ENCODE measurements at regions not wholly inside any gene's neighbourhood (a gene's known extent, or its start where the extent isn't known, plus 50 kb on each side); places are given as distances from the start of the nearest gene placed in this dataset.
"Not testable (repeated sequence)": the region's sequence is repeated elsewhere in the genome, so short reads cannot be mapped to it uniquely, and the experiment has no call there.

GRCh38 chr18:25534401-25534800 is 182.4 kb upstream of the ZNF521 start (continued):
- TF ChIP-seq CBX2 (IDR thresholded peaks at IDR 0.05; ENCODE audit: borderline replicate concordance, low read depth), result no peak

GRCh38 chr18:25533218-25533617 is 181.3 kb upstream of the ZNF521 start:
- WGBS (ENCODE audit: missing lambda C conversion rate), result 50% methylated on average over 4 of the region's 4 CpGs
- no peak overlapping the region for H3K27ac ChIP-seq
- no peak for TF ChIP-seq ATOH8 (CRISPR knock-in tag; IDR thresholded peaks at IDR 0.05; ENCODE audit: low read depth)
- peak; percentile 29 for TF ChIP-seq ZFP36 (IDR thresholded peaks at IDR 0.05; ENCODE audit: borderline replicate concordance, partially characterized antibody)
- POLR2A ChIA-PET, result no interaction called here
- no peak overlapping the region for H3K4me3 ChIP-seq
- ATAC-seq, result no peak
- no peak for FAIRE-seq
- no peaks in the 10 kb centered on the region for H3K4me1 ChIP-seq
- DNase-seq (ENCODE audit: low read depth in 1 of 2, low spot score in 1 of 2), result no peak
- CTCF ChIA-PET, result no interaction called here
- no peaks in the 10 kb centered on the region for H3K9me3 ChIP-seq
- H3K4me2 ChIP-seq, result no peak overlapping the region

DNA sequence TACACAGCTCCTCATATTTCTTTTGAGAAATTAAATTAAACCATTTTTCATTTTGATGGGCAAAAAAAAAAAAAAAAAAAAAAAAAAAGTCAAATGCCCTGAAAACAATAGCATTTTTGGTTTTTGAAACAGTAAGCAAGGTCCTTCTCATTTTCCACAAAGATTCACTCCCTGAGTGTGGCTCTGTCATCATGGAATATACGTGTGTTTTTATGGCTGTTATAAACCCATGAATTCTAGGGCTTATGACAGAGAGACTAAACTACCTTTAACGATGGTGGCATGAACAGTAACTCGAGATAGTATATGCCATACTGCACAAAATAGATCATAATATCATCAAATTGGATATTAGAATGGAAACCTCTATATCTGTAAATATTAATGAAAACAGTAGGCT is 179.2 kb upstream of the ZNF521 start:
- H3K9me3 ChIP-seq, result no peaks in the 10 kb centered on the region
- H3K27ac ChIP-seq, result no peak overlapping the region
- H3K4me3 ChIP-seq, result no peak overlapping the region
- DNase-seq (ENCODE audit: low read depth in 1 of 2, low spot score in 1 of 2), result no peak
- 9% methylated on average over 3 of the region's 3 CpGs for WGBS (ENCODE audit: missing lambda C conversion rate)
- ChIA-PET POLR2A (no interaction called here), CTCF (no interaction called here)
- no peak for FAIRE-seq
- H3K4me2 ChIP-seq, result no peak overlapping the region
- ATAC-seq, result no peak
- TF ChIP-seq SMC3 (IDR thresholded peaks at IDR 0.05) (no peak), HOXB13 (CRISPR knock-in tag; IDR thresholded peaks at IDR 0.05; ENCODE audit: low read depth) (no peak), CEBPB (IDR thresholded peaks at IDR 0.05) (no peak), TP53 (CRISPR knock-in tag; IDR thresholded peaks at IDR 0.05) (no peak), MYC (IDR thresholded peaks at IDR 0.05; ENCODE audit: borderline replicate concordance, low read length) (no peak), PBX3 (IDR thresholded peaks at IDR 0.05) (no peak), JUN (IDR thresholded peaks at IDR 0.05) (no peak), NFE2L2 (conservative IDR thresholded peaks at IDR 0.05; ENCODE audit: low read length) (no peak), NR3C1 (IDR thresholded peaks at IDR 0.05) (no peak)
- H3K4me1 ChIP-seq, result no peaks in the 10 kb centered on the region

GRCh38 chr18:25525789-25526188 is 173.8 kb upstream of the ZNF521 start:
- 0% methylated on average over 1 of the region's 1 CpG for WGBS (ENCODE audit: missing lambda C conversion rate)
- H3K4me2 ChIP-seq; H3K4me3 ChIP-seq; H3K27ac ChIP-seq; ATAC-seq; H3K4me1 ChIP-seq; POLR2A ChIA-PET; DNase-seq (ENCODE audit: low read depth in 1 of 2, low spot score in 1 of 2); H3K9me3 ChIP-seq; FAIRE-seq; CTCF ChIA-PET: not testable (repeated sequence)

GRCh38 chr18:25518716-25519053 is 166.7 kb upstream of the ZNF521 start:
- Histone ChIP-seq H3K9me3 (no peaks in the 10 kb centered on the region), H3K4me1 (no peaks in the 10 kb centered on the region), H3K4me3 (no peak overlapping the region), H3K27ac (no peak overlapping the region), H3K4me2 (no peak overlapping the region)
- 11% methylated on average over 3 of the region's 3 CpGs for WGBS (ENCODE audit: missing lambda C conversion rate)
- DNase-seq (ENCODE audit: low read depth in 1 of 2, low spot score in 1 of 2) (no peak), ATAC-seq (no peak), FAIRE-seq (no peak)
- ChIA-PET POLR2A (no interaction called here), CTCF (no interaction called here)
- TF ChIP-seq NR3C1 (IDR thresholded peaks at IDR 0.05) (no peak), BHLHE40 (IDR thresholded peaks at IDR 0.05; ENCODE audit: low read depth, low read length) (no peak), JUN (IDR thresholded peaks at IDR 0.05) (no peak)

GRCh38 chr18:25517881-25518715 is 166.1 kb upstream of the ZNF521 start:
- WGBS (ENCODE audit: missing lambda C conversion rate), result 2% methylated on average over 6 of the region's 6 CpGs
- Histone ChIP-seq H3K27ac (no peak overlapping the region), H3K4me3 (no peak overlapping the region), H3K9me3 (no peaks in the 10 kb centered on the region), H3K4me2 (no peak overlapping the region), H3K4me1 (no peaks in the 10 kb centered on the region)
- ATAC-seq (no peak), FAIRE-seq (no peak), DNase-seq (ENCODE audit: low read depth in 1 of 2, low spot score in 1 of 2) (no peak)
- no peak for TF ChIP-seq EP300 (IDR thresholded peaks at IDR 0.05)
- TF ChIP-seq ZC3H11A (IDR thresholded peaks at IDR 0.05), result no peak
- TF ChIP-seq JUN (IDR thresholded peaks at IDR 0.05), result no peak
- TF ChIP-seq, protein P1, sequence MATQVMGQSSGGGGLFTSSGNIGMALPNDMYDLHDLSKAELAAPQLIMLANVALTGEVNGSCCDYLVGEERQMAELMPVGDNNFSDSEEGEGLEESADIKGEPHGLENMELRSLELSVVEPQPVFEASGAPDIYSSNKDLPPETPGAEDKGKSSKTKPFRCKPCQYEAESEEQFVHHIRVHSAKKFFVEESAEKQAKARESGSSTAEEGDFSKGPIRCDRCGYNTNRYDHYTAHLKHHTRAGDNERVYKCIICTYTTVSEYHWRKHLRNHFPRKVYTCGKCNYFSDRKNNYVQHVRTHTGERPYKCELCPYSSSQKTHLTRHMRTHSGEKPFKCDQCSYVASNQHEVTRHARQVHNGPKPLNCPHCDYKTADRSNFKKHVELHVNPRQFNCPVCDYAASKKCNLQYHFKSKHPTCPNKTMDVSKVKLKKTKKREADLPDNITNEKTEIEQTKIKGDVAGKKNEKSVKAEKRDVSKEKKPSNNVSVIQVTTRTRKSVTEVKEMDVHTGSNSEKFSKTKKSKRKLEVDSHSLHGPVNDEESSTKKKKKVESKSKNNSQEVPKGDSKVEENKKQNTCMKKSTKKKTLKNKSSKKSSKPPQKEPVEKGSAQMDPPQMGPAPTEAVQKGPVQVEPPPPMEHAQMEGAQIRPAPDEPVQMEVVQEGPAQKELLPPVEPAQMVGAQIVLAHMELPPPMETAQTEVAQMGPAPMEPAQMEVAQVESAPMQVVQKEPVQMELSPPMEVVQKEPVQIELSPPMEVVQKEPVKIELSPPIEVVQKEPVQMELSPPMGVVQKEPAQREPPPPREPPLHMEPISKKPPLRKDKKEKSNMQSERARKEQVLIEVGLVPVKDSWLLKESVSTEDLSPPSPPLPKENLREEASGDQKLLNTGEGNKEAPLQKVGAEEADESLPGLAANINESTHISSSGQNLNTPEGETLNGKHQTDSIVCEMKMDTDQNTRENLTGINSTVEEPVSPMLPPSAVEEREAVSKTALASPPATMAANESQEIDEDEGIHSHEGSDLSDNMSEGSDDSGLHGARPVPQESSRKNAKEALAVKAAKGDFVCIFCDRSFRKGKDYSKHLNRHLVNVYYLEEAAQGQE (IDR thresholded peaks at IDR 0.05), result no peak
- no peak for TF ChIP-seq SREBF2 (IDR thresholded peaks at IDR 0.05)
- no peak for TF ChIP-seq MAFK (IDR thresholded peaks at IDR 0.05; ENCODE audit: partially characterized antibody)
- TF ChIP-seq RFX5 (IDR thresholded peaks at IDR 0.05), result no peak
- no peak for TF ChIP-seq HEYL (CRISPR knock-in tag; IDR thresholded peaks at IDR 0.05)
- no peak for TF ChIP-seq GATA3 (IDR thresholded peaks at IDR 0.05; ENCODE audit: borderline replicate concordance)
- TF ChIP-seq CBX2 (IDR thresholded peaks at IDR 0.05; ENCODE audit: borderline replicate concordance, low read depth), result no peak
- TF ChIP-seq EHMT2 (IDR thresholded peaks at IDR 0.05; ENCODE audit: low read depth), result no peak
- CTCF ChIA-PET, result no interaction called here
- POLR2A ChIA-PET, result no interaction called here

All from A549 (cell line).